KMS-11 (cell line): ENCODE measurements at regions not wholly inside any gene's neighbourhood (a gene's known extent, or its start where the extent isn't known, plus 50 kb on each side); places are given as distances from the start of the nearest gene placed in this dataset.

Source experiments
- H2AFZ ChIP-seq: fragments of 200-600 bp; sonication (generic); 2 replicates; pipeline ENCODE4 v1.6.1; 2016; ENCODE audit warnings: antibody characterized with exemption, mixed run types, low read depth
- H3K27ac ChIP-seq: fragments of 200-600 bp; sonication (generic); 2 replicates; pipeline ENCODE4 v1.6.1; 2016; ENCODE audit warnings: mild to moderate bottlenecking, mixed run types
- H3K27me3 ChIP-seq: fragments of 200-600 bp; sonication (generic); 2 replicates; pipeline ENCODE4 v1.6.1; 2017; ENCODE audit warnings: mild to moderate bottlenecking, low read depth, mixed run types, moderate library complexity; ENCODE audit not compliant: insufficient read depth
- H3K36me3 ChIP-seq: fragments of 200-600 bp; sonication (generic); 2 replicates; pipeline ENCODE4 v1.6.1; 2017; ENCODE audit warnings: mild to moderate bottlenecking, mixed run types; ENCODE audit not compliant: insufficient read depth
- H3K4me1 ChIP-seq: fragments of 200-600 bp; sonication (generic); 2 replicates; pipeline ENCODE4 v1.6.1; 2016; ENCODE audit warnings: mild to moderate bottlenecking, low read depth, mixed run types; ENCODE audit not compliant: poor library complexity, severe bottlenecking
- H3K4me2 ChIP-seq: fragments of 200-600 bp; sonication (generic); 2 replicates; pipeline ENCODE4 v1.7.0; 2016; ENCODE audit warnings: mild to moderate bottlenecking, mixed run types
- H3K4me3 ChIP-seq: fragments of 200-600 bp; sonication (generic); IDR thresholded peaks from 2 replicates; pipeline ENCODE4 v1.6.1; 2017; ENCODE audit warnings: low read depth, low read length, mixed read lengths; ENCODE audit not compliant: insufficient read depth
- H3K79me2 ChIP-seq: fragments of 200-600 bp; sonication (generic); 2 replicates; pipeline ENCODE4 v1.6.1; 2016; ENCODE audit warnings: low read depth, mixed run types; ENCODE audit not compliant: insufficient read depth
- H3K9ac ChIP-seq: fragments of 200-600 bp; sonication (generic); 2 replicates; pipeline ENCODE4 v1.6.1; 2016; ENCODE audit warnings: mild to moderate bottlenecking, mixed run types
- H4K20me1 ChIP-seq: fragments of 200-600 bp; sonication (generic); 2 replicates; pipeline ENCODE4 v1.6.1; 2016; ENCODE audit warnings: mild to moderate bottlenecking, mixed run types; ENCODE audit not compliant: insufficient read depth
- TF ChIP-seq, protein P1 (sequence below): fragments of 200-600 bp; sonication (generic); conservative IDR thresholded peaks from 2 replicates; pipeline ENCODE4 v1.6.1; 2017; ENCODE audit warnings: low read depth, mild to moderate bottlenecking, antibody characterized with exemption, low read length, moderate library complexity, mixed read lengths

DNA sequence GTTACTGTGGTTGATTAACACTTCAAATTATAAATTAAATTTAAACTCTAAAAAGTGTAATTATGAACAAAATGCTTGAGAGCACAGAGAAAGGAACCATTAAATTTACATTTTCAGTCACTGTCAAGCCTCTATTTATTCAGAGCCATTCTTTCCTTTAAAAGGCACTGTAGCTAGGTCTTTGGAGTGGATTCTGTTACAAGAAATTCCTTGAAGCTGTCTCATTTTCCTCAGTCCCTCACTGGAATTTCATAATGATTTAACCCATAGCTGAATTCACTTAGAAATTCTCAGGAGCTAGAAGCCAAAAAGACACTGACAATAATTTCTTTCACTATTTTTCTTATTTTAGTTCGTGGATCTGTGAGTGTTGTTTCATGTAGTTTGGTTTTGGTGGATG, 81.2 kb upstream of the TCF12 start:
- TF ChIP-seq, protein P1, sequence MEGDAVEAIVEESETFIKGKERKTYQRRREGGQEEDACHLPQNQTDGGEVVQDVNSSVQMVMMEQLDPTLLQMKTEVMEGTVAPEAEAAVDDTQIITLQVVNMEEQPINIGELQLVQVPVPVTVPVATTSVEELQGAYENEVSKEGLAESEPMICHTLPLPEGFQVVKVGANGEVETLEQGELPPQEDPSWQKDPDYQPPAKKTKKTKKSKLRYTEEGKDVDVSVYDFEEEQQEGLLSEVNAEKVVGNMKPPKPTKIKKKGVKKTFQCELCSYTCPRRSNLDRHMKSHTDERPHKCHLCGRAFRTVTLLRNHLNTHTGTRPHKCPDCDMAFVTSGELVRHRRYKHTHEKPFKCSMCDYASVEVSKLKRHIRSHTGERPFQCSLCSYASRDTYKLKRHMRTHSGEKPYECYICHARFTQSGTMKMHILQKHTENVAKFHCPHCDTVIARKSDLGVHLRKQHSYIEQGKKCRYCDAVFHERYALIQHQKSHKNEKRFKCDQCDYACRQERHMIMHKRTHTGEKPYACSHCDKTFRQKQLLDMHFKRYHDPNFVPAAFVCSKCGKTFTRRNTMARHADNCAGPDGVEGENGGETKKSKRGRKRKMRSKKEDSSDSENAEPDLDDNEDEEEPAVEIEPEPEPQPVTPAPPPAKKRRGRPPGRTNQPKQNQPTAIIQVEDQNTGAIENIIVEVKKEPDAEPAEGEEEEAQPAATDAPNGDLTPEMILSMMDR: no peak
- no peaks in the 10 kb centered on the region for H3K4me1 ChIP-seq
- no peak overlapping the region for H2AFZ ChIP-seq
- H3K4me2 ChIP-seq: no peak overlapping the region
- H4K20me1 ChIP-seq: no peaks in the 10 kb centered on the region
- no peak overlapping the region for H3K9ac ChIP-seq
- no peak overlapping the region for H3K4me3 ChIP-seq
- no peaks in the 10 kb centered on the region for H3K36me3 ChIP-seq
- H3K79me2 ChIP-seq: no peaks in the 10 kb centered on the region
- H3K27me3 ChIP-seq: no peaks in the 10 kb centered on the region
- no peak overlapping the region for H3K27ac ChIP-seq

DNA sequence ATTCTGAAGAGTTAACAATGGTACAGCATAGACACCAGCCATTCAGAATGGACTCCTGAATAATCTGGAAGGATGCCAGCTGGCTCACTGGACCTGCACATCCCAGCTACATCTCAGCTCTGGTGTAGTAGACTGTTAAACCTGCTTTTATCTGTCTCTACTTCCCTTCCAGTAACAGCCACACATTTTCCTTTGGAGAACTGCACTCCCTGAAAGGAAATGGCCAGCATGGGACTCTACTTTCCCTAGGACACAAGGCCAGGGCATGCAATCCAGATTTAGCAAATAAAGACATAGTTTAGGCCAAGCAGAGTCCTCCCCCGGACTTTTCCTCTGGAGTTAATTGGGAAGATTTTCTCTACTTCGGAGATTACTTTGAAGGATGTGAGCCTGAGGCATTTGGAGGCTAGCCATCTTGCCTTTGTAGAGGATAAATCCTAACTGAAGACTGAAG, 82.7 kb upstream of the TCF12 start:
- Histone ChIP-seq H3K79me2 (no peaks in the 10 kb centered on the region), H3K4me1 (no peaks in the 10 kb centered on the region), H3K36me3 (no peaks in the 10 kb centered on the region), H4K20me1 (no peaks in the 10 kb centered on the region), H3K27me3 (no peaks in the 10 kb centered on the region), H3K27ac (no peak overlapping the region), H3K9ac (no peak overlapping the region), H3K4me2 (no peak overlapping the region), H2AFZ (no peak overlapping the region), H3K4me3 (no peak overlapping the region)
- TF ChIP-seq, protein P1: no peak

DNA sequence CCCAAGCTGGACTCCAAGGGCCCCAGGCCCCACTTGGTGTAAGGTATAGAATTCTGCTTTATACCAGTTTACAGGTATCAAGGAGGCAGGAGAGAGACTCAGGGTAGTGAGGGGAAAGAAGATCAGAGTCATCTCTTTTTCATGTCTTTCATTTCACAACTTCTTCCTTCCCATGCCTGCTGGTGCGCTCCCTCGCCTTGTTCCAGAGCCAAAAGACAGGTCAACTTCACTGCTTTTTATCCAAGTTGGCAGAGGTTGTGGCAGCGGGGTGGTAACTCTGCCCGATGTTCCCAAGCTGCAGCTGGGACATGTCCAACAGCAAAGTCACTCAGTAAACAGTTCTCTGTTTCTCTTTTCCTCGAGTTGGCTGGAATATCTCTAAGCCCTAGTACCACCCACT, 86.3 kb upstream of the TCF12 start:
- no peaks in the 10 kb centered on the region for H3K79me2 ChIP-seq
- no peaks in the 10 kb centered on the region for H3K4me1 ChIP-seq
- TF ChIP-seq, protein P1: no peak
- no peaks in the 10 kb centered on the region for H3K36me3 ChIP-seq
- no peak overlapping the region for H2AFZ ChIP-seq
- no peaks in the 10 kb centered on the region for H4K20me1 ChIP-seq
- no peak overlapping the region for H3K9ac ChIP-seq
- H3K27ac ChIP-seq: no peak overlapping the region
- H3K4me2 ChIP-seq: no peak overlapping the region
- no peak overlapping the region for H3K4me3 ChIP-seq
- H3K27me3 ChIP-seq: no peaks in the 10 kb centered on the region

DNA sequence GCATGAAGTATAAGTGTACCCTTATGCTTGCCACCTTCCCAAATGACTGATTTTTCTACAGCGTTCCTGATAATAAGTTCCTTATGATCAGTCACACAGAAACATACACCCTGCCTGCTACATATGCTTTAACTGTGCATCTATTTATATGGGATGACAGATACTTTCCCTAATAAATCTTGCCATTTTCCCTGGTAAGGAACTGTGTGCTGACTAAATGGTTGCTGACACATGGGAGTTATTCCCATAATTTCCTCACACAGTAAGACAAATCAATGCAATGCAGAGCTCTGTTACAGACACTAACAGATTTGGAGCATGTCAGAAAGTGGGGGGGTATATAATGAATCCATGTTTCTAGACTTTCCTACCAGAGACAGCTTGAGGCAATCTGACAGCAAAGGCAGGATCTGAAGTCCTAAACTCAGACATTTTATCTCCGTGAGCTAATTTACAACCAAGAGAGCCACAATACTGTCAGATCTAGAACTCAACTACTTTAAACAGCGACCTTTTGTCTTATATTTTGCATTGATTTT, 86.9 kb upstream of the TCF12 start:
- no peak overlapping the region for H3K27ac ChIP-seq
- H3K79me2 ChIP-seq: no peaks in the 10 kb centered on the region
- TF ChIP-seq, protein P1: no peak

More for the DNA sequence above, 86.9 kb upstream of the TCF12 start:
- Histone ChIP-seq H3K36me3 (no peaks in the 10 kb centered on the region), H3K9ac (no peak overlapping the region), H3K4me3 (no peak overlapping the region), H3K4me2 (no peak overlapping the region), H4K20me1 (no peaks in the 10 kb centered on the region), H2AFZ (no peak overlapping the region), H3K4me1 (no peaks in the 10 kb centered on the region), H3K27me3 (no peaks in the 10 kb centered on the region)
